H1 (cell line): ENCODE measurements at regions not wholly inside any gene's neighbourhood (a gene's known extent, or its start where the extent isn't known, plus 50 kb on each side); places are given as distances from the start of the nearest gene placed in this dataset.

Experiments
- CTCF ChIA-PET: fragments of 300-600 bp; sonication (Branson Sonifier 250); formaldehyde crosslinking; loops from one replicate; lab custom pipeline; 2021; ENCODE audit not compliant: partially characterized antibody; lab: Charles Lee
- POLR2A ChIA-PET: fragments of 300-600 bp; sonication (Branson Sonifier 250); formaldehyde crosslinking; loops from one replicate; lab custom pipeline; 2021; ENCODE audit warnings: inconsistent platforms; ENCODE audit not compliant: partially characterized antibody; lab: Charles Lee
- DNase-seq, 2 experiments: peaks; one replicate each; pipeline versions ENCODE4 v3.0.0 to v3.0.0-alpha.2; 2010 to 2022; ENCODE audit warnings: low spot score in 2 of 2, low read depth in 1 of 2, mixed read lengths in 1 of 2
- FAIRE-seq: peaks from 2 replicates; lab custom pipeline; 2011; peaks lifted over from hg19 to GRCh38; lab: Jason Lieb, UNC
- H2AFZ ChIP-seq: 2 replicates; pipeline ENCODE4 v1.8.1; 2012; ENCODE audit warnings: low read length, inconsistent platforms
- H2AK5ac ChIP-seq: 2 replicates; pipeline ENCODE4 v1.6.1; 2013; ENCODE audit warnings: low read depth, low read length
- H2BK120ac ChIP-seq: replicated peaks from 2 replicates; pipeline ENCODE3; 2013; ENCODE audit warnings: low read depth, low read length, inconsistent platforms
- H2BK12ac ChIP-seq: 2 replicates; pipeline ENCODE4 v1.6.1; 2013; ENCODE audit warnings: low read depth, low read length
- H2BK15ac ChIP-seq: 2 replicates; pipeline ENCODE4 v1.6.1; 2013; ENCODE audit warnings: low read length
- H2BK20ac ChIP-seq: 2 replicates; pipeline ENCODE4 v1.6.1; 2013; ENCODE audit warnings: low read length
- H2BK5ac ChIP-seq: 2 replicates; pipeline ENCODE4 v1.6.1; 2013; ENCODE audit warnings: low read depth, low read length
- H3K14ac ChIP-seq: 2 replicates; pipeline ENCODE4 v1.6.1; 2013; ENCODE audit warnings: inconsistent platforms; ENCODE audit not compliant: insufficient read length
- H3K18ac ChIP-seq: 2 replicates; pipeline ENCODE4 v1.6.1; 2013; ENCODE audit warnings: low read length; ENCODE audit errors: extremely low read depth
- H3K23ac ChIP-seq: 2 replicates; pipeline ENCODE4 v1.6.1; 2013; ENCODE audit warnings: inconsistent platforms; ENCODE audit not compliant: insufficient read length
- H3K23me2 ChIP-seq: 2 replicates; pipeline ENCODE4 v1.6.1; 2013; ENCODE audit warnings: low read depth, low read length
- H3K27ac ChIP-seq: 2 replicates; pipeline ENCODE4 v1.6.1; 2011; ENCODE audit warnings: low read depth, low read length, inconsistent platforms
- H3K27me3 ChIP-seq, 4 experiments: replicated peaks in 1 of 4; 1 replicate in 1 of 4; 2 replicates in 3 of 4; pipeline versions ENCODE4 v1.6.1 to v1.8.1; 2011 to 2013; ENCODE audit warnings: low read length in 3 of 4, mild to moderate bottlenecking in 3 of 4, inconsistent platforms in 2 of 4, mixed read lengths in 2 of 4, moderate library complexity in 1 of 4; ENCODE audit not compliant: control insufficient read depth in 3 of 4, insufficient read depth in 3 of 4; ENCODE audit errors: extremely low read depth in 1 of 4
- H3K36me3 ChIP-seq, 4 experiments: 2 replicates each; pipeline versions ENCODE4 v1.6.1 to v1.8.1; 2011 to 2013; ENCODE audit warnings: mild to moderate bottlenecking in 4 of 4, low read length in 3 of 4, moderate library complexity in 2 of 4, control low read depth in 1 of 4, inconsistent platforms in 1 of 4; ENCODE audit not compliant: insufficient read depth in 4 of 4, control insufficient read depth in 2 of 4
- H3K4ac ChIP-seq: replicated peaks from 2 replicates; pipeline ENCODE3; 2013; ENCODE audit warnings: low read length, low read depth, mixed read lengths, inconsistent platforms; ENCODE audit not compliant: insufficient read length
- H3K4me1 ChIP-seq, 4 experiments: replicated peaks in 1 of 4; 1 replicate in 1 of 4; 2 replicates in 3 of 4; pipeline versions ENCODE4 v1.6.1 to v1.8.1; 2011 to 2013; ENCODE audit warnings: low read length in 3 of 4, inconsistent platforms in 2 of 4, mixed read lengths in 1 of 4; ENCODE audit not compliant: insufficient read depth in 4 of 4, control insufficient read depth in 3 of 4
- H3K4me2 ChIP-seq, 2 experiments: 2 replicates each; pipeline versions ENCODE4 v1.6.1 to v1.8.1; 2011 to 2013; ENCODE audit warnings: low read depth in 2 of 2, low read length in 2 of 2, control low read depth in 1 of 2, inconsistent platforms in 1 of 2, mild to moderate bottlenecking in 1 of 2; ENCODE audit not compliant: insufficient read depth in 1 of 2
- H3K4me3 ChIP-seq, 4 experiments: fragments of 200-600, 300-600 bp in 1 of 4; sonication (generic), shearing (Covaris generic), sonication (Bioruptor Twin) in 1 of 4; 2 replicates each; pipeline versions ENCODE4 v1.5.1 to v1.8.1; 2011 to 2016; ENCODE audit warnings: low read length in 4 of 4, low read depth in 3 of 4, control low read depth in 2 of 4, inconsistent platforms in 2 of 4, mild to moderate bottlenecking in 2 of 4, mixed read lengths in 1 of 4, moderate library complexity in 1 of 4; ENCODE audit not compliant: insufficient read depth in 2 of 4; ENCODE audit errors: extremely low read depth in 1 of 4
- H3K56ac ChIP-seq: replicated peaks from 2 replicates; pipeline ENCODE3; 2013; ENCODE audit warnings: low read depth, mild to moderate bottlenecking, mixed read lengths, low read length, inconsistent platforms; ENCODE audit not compliant: insufficient read length
- H3K79me1 ChIP-seq: 2 replicates; pipeline ENCODE4 v1.6.1; 2013; ENCODE audit warnings: low read depth, low read length, control low read depth
- H3K79me2 ChIP-seq, 2 experiments: 2 replicates each; pipeline versions ENCODE4 v1.6.1 to v1.8.1; 2012 to 2013; ENCODE audit warnings: low read length in 2 of 2, mild to moderate bottlenecking in 2 of 2, inconsistent platforms in 1 of 2; ENCODE audit not compliant: insufficient read depth in 2 of 2, control insufficient read depth in 1 of 2
- H3K9ac ChIP-seq, 4 experiments: replicated peaks in 1 of 4; 1 replicate in 1 of 4; 2 replicates in 3 of 4; pipeline versions ENCODE4 v1.6.1 to v1.8.1; 2011 to 2013; ENCODE audit warnings: low read depth in 3 of 4, low read length in 3 of 4, control low read depth in 2 of 4, mild to moderate bottlenecking in 2 of 4, moderate library complexity in 2 of 4, inconsistent platforms in 1 of 4; ENCODE audit errors: extremely low read depth in 1 of 4
- H3K9me3 ChIP-seq, 2 experiments: 2 replicates each; pipeline versions ENCODE4 v1.6.1 to v1.8.1; 2012 to 2013; ENCODE audit warnings: mild to moderate bottlenecking in 2 of 2, moderate library complexity in 2 of 2, control low read depth in 1 of 2, inconsistent platforms in 1 of 2, low read depth in 1 of 2, low read length in 1 of 2, mixed read lengths in 1 of 2; ENCODE audit not compliant: insufficient read depth in 2 of 2
- H4K20me1 ChIP-seq, 2 experiments: replicated peaks in 1 of 2; 2 replicates each; pipeline versions ENCODE3 to v1.8.1; 2011 to 2013; ENCODE audit warnings: inconsistent platforms in 2 of 2, low read length in 2 of 2, mild to moderate bottlenecking in 1 of 2; ENCODE audit not compliant: insufficient read depth in 2 of 2, control insufficient read depth in 1 of 2
- H4K5ac ChIP-seq: 2 replicates; pipeline ENCODE4 v1.6.1; 2013; ENCODE audit warnings: low read length, low read depth, mixed read lengths, inconsistent platforms; ENCODE audit not compliant: insufficient read length
- H4K8ac ChIP-seq: 2 replicates; pipeline ENCODE4 v1.8.0; 2013; ENCODE audit warnings: mild to moderate bottlenecking, moderate library complexity, low read length, inconsistent platforms; ENCODE audit not compliant: insufficient read depth; ENCODE audit errors: extremely low read depth
- H4K91ac ChIP-seq: replicated peaks from 2 replicates; pipeline ENCODE3; 2013; ENCODE audit warnings: low read length, mixed read lengths, inconsistent platforms; ENCODE audit not compliant: insufficient read length
- BCL11A ChIP-seq, 2 experiments: IDR thresholded peaks; one replicate each; pipeline ENCODE4 v1.6.1; 2011; ENCODE audit warnings: low read depth in 2 of 2, low read length in 2 of 2, mild to moderate bottlenecking in 2 of 2
- EP300 ChIP-seq, 2 experiments: IDR thresholded peaks; 1 replicate in 1 of 2; 2 replicates in 1 of 2; pipeline ENCODE4 v1.6.1; 2011 to 2012; ENCODE audit warnings: low read depth in 2 of 2, low read length in 2 of 2, mild to moderate bottlenecking in 2 of 2, borderline replicate concordance in 1 of 2, inconsistent platforms in 1 of 2, moderate library complexity in 1 of 2
- EZH2 ChIP-seq: fragments of 200-600 bp; sonication (generic); IDR thresholded peaks from 2 replicates; pipeline ENCODE4 v1.7.1; 2012; ENCODE audit warnings: low read depth, mild to moderate bottlenecking, moderate library complexity, low read length, inconsistent platforms; ENCODE audit not compliant: severe bottlenecking
- GTF2F1 ChIP-seq: IDR thresholded peaks from 2 replicates; pipeline ENCODE4 v1.6.1; 2012; ENCODE audit warnings: low read depth, low read length, improper control_type of control experiment, borderline replicate concordance
- HDAC6 ChIP-seq: IDR thresholded peaks from one replicate; pipeline ENCODE4 v1.7.1; 2012; ENCODE audit warnings: low read depth, mild to moderate bottlenecking, inconsistent platforms, low read length, moderate library complexity
- NRF1 ChIP-seq: IDR thresholded peaks from 2 replicates; pipeline ENCODE4 v1.6.1; 2011; ENCODE audit warnings: mild to moderate bottlenecking, low read depth, low read length, improper control_type of control experiment
- PHF8 ChIP-seq: fragments of 200-600 bp; sonication (generic); conservative IDR thresholded peaks from 2 replicates; pipeline ENCODE4 v1.7.1; 2012; ENCODE audit warnings: low read depth, mild to moderate bottlenecking, inconsistent platforms, low read length, moderate library complexity
- POLR2A ChIP-seq, 2 experiments: IDR thresholded peaks; 1 replicate in 1 of 2; 2 replicates in 1 of 2; pipeline ENCODE4 v1.6.1; 2011; ENCODE audit warnings: low read depth in 2 of 2, low read length in 2 of 2, mild to moderate bottlenecking in 2 of 2; ENCODE audit errors: control extremely low read depth in 1 of 2
- POLR2AphosphoS5 ChIP-seq: IDR thresholded peaks from 2 replicates; pipeline ENCODE4 v1.6.1; 2011; ENCODE audit warnings: low read depth, low read length
- POU5F1 ChIP-seq: IDR thresholded peaks from 2 replicates; pipeline ENCODE4 v1.6.1; 2011; ENCODE audit warnings: low read depth, mild to moderate bottlenecking, low read length, moderate library complexity
- RFX5 ChIP-seq: IDR thresholded peaks from 2 replicates; pipeline ENCODE4 v1.6.1; 2011; ENCODE audit warnings: low read depth, low read length, improper control_type of control experiment, borderline replicate concordance
- SP2 ChIP-seq: IDR thresholded peaks from 2 replicates; pipeline ENCODE4 v1.6.1; 2012; ENCODE audit warnings: mild to moderate bottlenecking, low read length, inconsistent platforms
- SRF ChIP-seq: IDR thresholded peaks from 2 replicates; pipeline ENCODE4 v1.6.1; 2011; ENCODE audit warnings: mild to moderate bottlenecking, low read depth, low read length, moderate library complexity
- TAF1 ChIP-seq: IDR thresholded peaks from 2 replicates; pipeline ENCODE4 v1.6.1; 2011; ENCODE audit warnings: mild to moderate bottlenecking, low read depth, low read length
- TCF12 ChIP-seq: IDR thresholded peaks from 2 replicates; pipeline ENCODE4 v1.6.1; 2011; ENCODE audit warnings: low read depth, mild to moderate bottlenecking, low read length
- WGBS, 2 experiments: shearing (Covaris generic) in 1 of 2; methylation state at CpG; one replicate each; pipeline versions ENCODE4 v1.1.6 to v1.1.7; 2013 to 2015; ENCODE audit warnings: low lambda C conversion rate in 2 of 2, mixed read lengths in 2 of 2, inconsistent platforms in 1 of 2, low coverage in 1 of 2, missing lambda C conversion rate in 1 of 2; ENCODE audit not compliant: insufficient replicate concordance in 2 of 2, insufficient coverage in 1 of 2, insufficient read length in 1 of 2; ENCODE audit errors: extremely low coverage in 1 of 2, missing lambda C conversion rate in 1 of 2; 5-methylcytosine and 5-hydroxymethylcytosine counted together
- TF ChIP-seq, protein P1 (sequence below): IDR thresholded peaks from 2 replicates; pipeline ENCODE4 v1.6.1; 2012; ENCODE audit warnings: inconsistent platforms

DNA sequence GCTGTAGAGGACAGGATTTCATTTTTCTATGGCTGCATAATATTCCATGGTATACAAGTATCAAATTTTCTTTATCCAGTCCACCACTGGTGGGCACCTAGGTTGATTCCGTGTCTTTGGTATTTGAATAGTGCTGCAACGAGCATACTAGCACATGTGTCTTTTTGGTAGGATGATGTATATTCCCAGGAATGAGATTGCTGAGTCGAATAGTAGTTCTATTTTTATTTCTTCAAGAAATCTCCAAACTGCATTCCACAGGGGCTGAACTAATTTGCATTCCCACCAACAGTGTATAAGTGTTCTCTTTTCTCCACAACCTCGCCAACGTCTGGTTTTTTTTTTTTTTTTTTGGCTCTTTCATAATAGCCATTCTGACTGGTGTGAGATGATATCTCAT lies 550.0 kb downstream of the REEP3 start:
- CTCF ChIA-PET, result no interaction called here
- TF ChIP-seq BCL11A (IDR thresholded peaks at IDR 0.05; ENCODE audit: low read depth in 2 of 2, low read length in 2 of 2), result no peak
- TF ChIP-seq SRF, result no peak
- TF ChIP-seq, protein P1, sequence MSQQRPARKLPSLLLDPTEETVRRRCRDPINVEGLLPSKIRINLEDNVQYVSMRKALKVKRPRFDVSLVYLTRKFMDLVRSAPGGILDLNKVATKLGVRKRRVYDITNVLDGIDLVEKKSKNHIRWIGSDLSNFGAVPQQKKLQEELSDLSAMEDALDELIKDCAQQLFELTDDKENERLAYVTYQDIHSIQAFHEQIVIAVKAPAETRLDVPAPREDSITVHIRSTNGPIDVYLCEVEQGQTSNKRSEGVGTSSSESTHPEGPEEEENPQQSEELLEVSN, result no peak
- no peak for TF ChIP-seq TAF1
- TF ChIP-seq POLR2A (IDR thresholded peaks at IDR 0.05; ENCODE audit: control extremely low read depth in 1 of 2, low read depth in 2 of 2, low read length in 2 of 2), result no peak
- no peak for TF ChIP-seq TCF12
- TF ChIP-seq POU5F1, result no peak
- TF ChIP-seq PHF8, result no peak
- no peak for TF ChIP-seq NRF1
- TF ChIP-seq GTF2F1, result no peak
- no peak for TF ChIP-seq EZH2
- TF ChIP-seq SP2, result no peak
- no peak for TF ChIP-seq HDAC6
- TF ChIP-seq POLR2AphosphoS5, result no peak
- no peak for TF ChIP-seq EP300 (IDR thresholded peaks at IDR 0.05; ENCODE audit: borderline replicate concordance in 1 of 2, low read depth in 2 of 2, low read length in 2 of 2)
- no peak for TF ChIP-seq RFX5

More for the DNA sequence above, 550.0 kb downstream of the REEP3 start:
- Histone ChIP-seq H3K27ac (no peak overlapping the region), H3K36me3 (no peaks in the 10 kb centered on the region), H3K4me1 (peaks cover 0 to 3% (median 0%) of the 10 kb centered on the region in 4 experiments; a peak in 1 of 7 replicates), H3K56ac (no peak overlapping the region), H2BK15ac (no peak overlapping the region), H2AFZ (no peak overlapping the region), H4K5ac (no peak overlapping the region), H3K18ac (no peak overlapping the region), H4K20me1 (no peaks in the 10 kb centered on the region), H2BK12ac (no peak overlapping the region), H3K4ac (no peak overlapping the region), H3K14ac (no peak overlapping the region), H3K4me2 (no peak overlapping the region), H2BK5ac (no peak overlapping the region), H3K27me3 (no peaks in the 10 kb centered on the region), H2BK120ac (no peak overlapping the region), H3K23ac (no peak overlapping the region), H3K9ac (no peak overlapping the region), H2AK5ac (no peak overlapping the region), H3K79me1 (no peaks in the 10 kb centered on the region), H4K8ac (no peak overlapping the region), H3K23me2 (no peaks in the 10 kb centered on the region), H4K91ac (no peak overlapping the region), H2BK20ac (no peak overlapping the region), H3K79me2 (no peaks in the 10 kb centered on the region), H3K9me3 (no peaks in the 10 kb centered on the region), H3K4me3 (no peak overlapping the region)
- DNase-seq (no peak), FAIRE-seq (no peak)
- 87% methylated on average over 5 of the region's 5 CpGs; no CpG with 5 or more reads in 1 of the 2 experiments for WGBS, 2 experiments
- POLR2A ChIA-PET, result no interaction called here
